HepG2 (cell line): ENCODE measurements at regions not wholly inside any gene's neighbourhood (a gene's known extent, or its start where the extent isn't known, plus 50 kb on each side); places are given as distances from the start of the nearest gene placed in this dataset.

ENCODE experiments used
- ATAC-seq: fragments of 200-7000 bp; cut with Tn5 transposase; 3 replicates; pipeline ENCODE4 v1.9.1; 2020; ENCODE audit warnings: mild to moderate bottlenecking, moderate library complexity
- BruUV-seq: library from RNA; stranded (reverse); fragments of 400-500 nt; replicated peaks from 2 replicates; lab custom pipeline; 2021; lab: Mats Ljungman, UMichigan
- CTCF ChIA-PET: fragments of 300-600 bp; formaldehyde crosslinking; extraction: SDS; loops from one replicate; lab custom pipeline; 2021; ENCODE audit warnings: low total read pairs, inconsistent platforms, low intra/inter-chr PET ratio; lab: Yijun Ruan, JAX
- POLR2A ChIA-PET: fragments of 350-600 bp; sonication (Branson Sonifier 250); formaldehyde crosslinking; loops from one replicate; lab custom pipeline; 2020; ENCODE audit warnings: antibody characterized with exemption, inconsistent platforms; lab: Yijun Ruan, JAX
- DNase-seq: peaks from one replicate; pipeline ENCODE4 v3.0.0-alpha.2; 2015; ENCODE audit warnings: low spot score
- FAIRE-seq: peaks from 3 replicates; lab custom pipeline; 2011; peaks lifted over from hg19 to GRCh38; lab: Jason Lieb, UNC
- H2AFZ ChIP-seq: one replicate; pipeline ENCODE4 v1.6.1; 2011; ENCODE audit warnings: low read length, inconsistent platforms
- H3K27ac ChIP-seq: fragments of 300-600 bp; 3 replicates; pipeline ENCODE4 v1.8.0; 2011; ENCODE audit warnings: mixed run types, mild to moderate bottlenecking, mixed read lengths, low read length, inconsistent platforms; ENCODE audit not compliant: insufficient read depth; ENCODE audit errors: extremely low read length
- H3K27me3 ChIP-seq, 2 experiments: fragments of 200-600 bp in 1 of 2; 2 replicates in 1 of 2; 3 replicates in 1 of 2; pipeline versions ENCODE4 v1.6.0 to v1.8.0; 2011; ENCODE audit warnings: low read length in 2 of 2, mild to moderate bottlenecking in 2 of 2, moderate library complexity in 2 of 2, inconsistent platforms in 1 of 2; ENCODE audit not compliant: insufficient read depth in 2 of 2, control insufficient read depth in 1 of 2
- H3K36me3 ChIP-seq, 2 experiments: fragments of 200-600 bp in 1 of 2; replicated peaks in 1 of 2; 2 replicates in 1 of 2; 3 replicates in 1 of 2; pipeline versions ENCODE4 v1.5.1 to v1.8.0; 2011; ENCODE audit warnings: low read length in 2 of 2, inconsistent platforms in 1 of 2; ENCODE audit not compliant: insufficient read depth in 2 of 2, control insufficient read depth in 1 of 2
- H3K4me1 ChIP-seq: 2 replicates; pipeline ENCODE4 v1.5.1; 2012; ENCODE audit warnings: low read length, inconsistent platforms; ENCODE audit not compliant: insufficient read depth
- H3K4me2 ChIP-seq: 2 replicates; pipeline ENCODE4 v1.6.0; 2011; ENCODE audit warnings: low read depth, low read length, inconsistent platforms
- H3K4me3 ChIP-seq, 3 experiments: fragments of 200-600 bp in 1 of 3; sonication (generic), shearing (Covaris generic) in 1 of 3; replicated peaks in 1 of 3; 2 replicates each; pipeline ENCODE4 v1.5.1; 2011 to 2016; ENCODE audit warnings: low read length in 3 of 3, inconsistent platforms in 2 of 3, low read depth in 2 of 3, mild to moderate bottlenecking in 2 of 3, control low read depth in 1 of 3, mixed read lengths in 1 of 3; ENCODE audit not compliant: insufficient read depth in 1 of 3
- H3K79me2 ChIP-seq: one replicate; pipeline ENCODE4 v1.6.1; 2011; ENCODE audit warnings: low read length, inconsistent platforms; ENCODE audit not compliant: insufficient read depth
- H3K9ac ChIP-seq: 2 replicates; pipeline ENCODE4 v1.6.0; 2011; ENCODE audit warnings: mild to moderate bottlenecking, low read depth, low read length, inconsistent platforms; ENCODE audit not compliant: insufficient read depth
- H3K9me3 ChIP-seq: 2 replicates; pipeline ENCODE4 v1.5.1; 2012; ENCODE audit warnings: mild to moderate bottlenecking, low read length
- H4K20me1 ChIP-seq: 2 replicates; pipeline ENCODE4 v1.6.0; 2011; ENCODE audit warnings: inconsistent platforms, mild to moderate bottlenecking, low read length, moderate library complexity; ENCODE audit not compliant: insufficient read depth
- KDM6A ChIP-seq: IDR thresholded peaks from 2 replicates; pipeline ENCODE4 v1.6.1; 2016; ENCODE audit warnings: low read depth
- MIER2 ChIP-seq: IDR thresholded peaks from 2 replicates; pipeline ENCODE4 v1.6.1; 2016; ENCODE audit warnings: missing biosample characterization, missing genetic modification reagents
- MTF1 ChIP-seq: sonication (generic); formaldehyde crosslinking; IDR thresholded peaks from 2 replicates; pipeline ENCODE4 v1.5.0; 2020; ENCODE audit warnings: missing genetic modification reagents
- NFATC3 ChIP-seq: sonication (generic); formaldehyde crosslinking; IDR thresholded peaks from 2 replicates; pipeline ENCODE4 v1.5.1; 2020; ENCODE audit warnings: mild to moderate bottlenecking, missing genetic modification reagents
- NR1H2 ChIP-seq: sonication (generic); formaldehyde crosslinking; IDR thresholded peaks from 2 replicates; pipeline ENCODE4 v1.8.1; 2022; ENCODE audit warnings: low read depth, missing genetic modification reagents, borderline replicate concordance
- NRL ChIP-seq: sonication (generic); formaldehyde crosslinking; IDR thresholded peaks from 2 replicates; pipeline ENCODE4 v1.5.0; 2020; ENCODE audit warnings: missing genetic modification reagents, mild to moderate bottlenecking, moderate library complexity, borderline replicate concordance
- POLR2AphosphoS2 ChIP-seq: IDR thresholded peaks from 2 replicates; pipeline ENCODE4 v1.6.1; 2011; ENCODE audit warnings: low read depth, low read length, improper control_type of control experiment
- ZFAT ChIP-seq: sonication (generic); formaldehyde crosslinking; conservative IDR thresholded peaks from 2 replicates; pipeline ENCODE4 v1.8.1; 2023; ENCODE audit warnings: missing genetic modification reagents, inconsistent platforms
- ZFP62 ChIP-seq: sonication (generic); formaldehyde crosslinking; IDR thresholded peaks from 2 replicates; pipeline ENCODE4 v1.4.0; 2020; ENCODE audit warnings: missing genetic modification reagents
- ZMYM4 ChIP-seq: sonication (generic); formaldehyde crosslinking; IDR thresholded peaks from 2 replicates; pipeline ENCODE4 v1.8.1; 2023; ENCODE audit warnings: mild to moderate bottlenecking, missing genetic modification reagents
- ZNF24 ChIP-seq: fragments of 450-650 bp; IDR thresholded peaks from 2 replicates; pipeline ENCODE4 v1.6.1; 2017; ENCODE audit warnings: antibody characterized with exemption, mild to moderate bottlenecking
- ZNF619 ChIP-seq: sonication (generic); formaldehyde crosslinking; IDR thresholded peaks from 2 replicates; pipeline ENCODE4 v1.4.0; 2020; ENCODE audit warnings: mild to moderate bottlenecking, missing genetic modification reagents
- ZNF670 ChIP-seq: sonication (generic); formaldehyde crosslinking; IDR thresholded peaks from 2 replicates; pipeline ENCODE4 v1.8.0; 2022; ENCODE audit warnings: mild to moderate bottlenecking, missing genetic modification reagents, borderline replicate concordance
- ZNF775 ChIP-seq: sonication (generic); formaldehyde crosslinking; IDR thresholded peaks from 2 replicates; pipeline ENCODE4 v1.4.0; 2020; ENCODE audit warnings: missing genetic modification reagents, mild to moderate bottlenecking, moderate library complexity, borderline replicate concordance
- WGBS: methylation state at CpG from one replicate; pipeline ENCODE4 v1.1.6; 2017; ENCODE audit warnings: low lambda C conversion rate; 5-methylcytosine and 5-hydroxymethylcytosine counted together
- in situ Hi-C: cut with HindIII; loops from 2 replicates; pipeline ENCODE4 v1.10.0; 2017; ENCODE audit warnings: low pct_unique_long_range_greater_than_20kb; ENCODE audit not compliant: extremely low pct_ligation_motif_present
- intact Hi-C: fragments of 100-400 bp; cut with micrococcal nuclease; formaldehyde crosslinking; loops from one replicate; pipeline ENCODE4 v1.10.0; 2022; ENCODE audit not compliant: unreplicated experiment
- TF ChIP-seq, protein P1 (sequence below): sonication (generic); formaldehyde crosslinking; IDR thresholded peaks from 2 replicates; pipeline ENCODE4 v1.5.0; 2020; ENCODE audit warnings: mild to moderate bottlenecking, missing genetic modification reagents, moderate library complexity
- TF ChIP-seq, protein P2 (sequence below), 2 experiments: sonication (generic) in 1 of 2; formaldehyde crosslinking in 1 of 2; IDR thresholded peaks; 2 replicates each; pipeline versions ENCODE4 v1.5.1 to v1.6.1; 2011 to 2020; ENCODE audit warnings: borderline replicate concordance in 1 of 2, low read depth in 1 of 2, low read length in 1 of 2, mild to moderate bottlenecking in 1 of 2, missing genetic modification reagents in 1 of 2, moderate library complexity in 1 of 2
- TF ChIP-seq, protein P3 (sequence below): sonication (generic); formaldehyde crosslinking; IDR thresholded peaks from 2 replicates; pipeline ENCODE4 v1.4.0; 2020; ENCODE audit warnings: missing genetic modification reagents

DNA sequence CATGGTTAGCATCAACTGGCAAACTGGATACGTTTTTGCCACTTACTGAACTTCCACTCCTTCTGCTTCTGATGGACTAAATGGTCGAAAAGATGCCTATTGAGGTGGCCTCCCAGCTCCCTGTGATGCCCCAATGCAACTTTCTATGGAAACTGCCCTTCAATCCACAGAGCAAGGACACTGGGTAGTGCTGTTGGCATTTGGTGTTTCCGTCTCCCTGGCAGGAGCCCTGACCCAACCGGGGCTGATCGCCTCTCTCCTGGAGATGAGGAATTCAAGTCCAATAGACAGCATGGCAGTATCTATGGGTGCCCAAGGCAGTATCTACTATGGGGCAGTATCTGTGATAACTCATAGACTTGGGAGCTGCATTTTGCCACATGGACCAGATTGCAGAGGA, 116.3 kb upstream of the IRX3 start:
- 47% methylated on average over 5 of the region's 5 CpGs for WGBS
- no peak for DNase-seq
- no peak for ATAC-seq
- no peak for FAIRE-seq
- intact Hi-C loops (no loop called here), in situ Hi-C loops (no loop called here)
- no peak overlapping the region for H3K4me2 ChIP-seq
- ChIA-PET POLR2A (no interaction called here), CTCF (no interaction called here)
- no peaks in the 10 kb centered on the region for H3K4me1 ChIP-seq
- peaks cover 0 to 20% of the 10 kb centered on the region in 2 experiments; a peak in 3 of 5 replicates for H3K27me3 ChIP-seq
- H3K9me3 ChIP-seq = no peaks in the 10 kb centered on the region
- no TSS peak for BruUV-seq
- H3K27ac ChIP-seq = no peak overlapping the region
- H4K20me1 ChIP-seq = no peaks in the 10 kb centered on the region
- H2AFZ ChIP-seq = no peak overlapping the region
- no peak overlapping the region for H3K4me3 ChIP-seq
- H3K79me2 ChIP-seq = no peaks in the 10 kb centered on the region
- H3K9ac ChIP-seq = no peak overlapping the region
- H3K36me3 ChIP-seq = no peaks in the 10 kb centered on the region
- TF ChIP-seq ZNF775 (CRISPR knock-in tag) (no peak), ZMYM4 (CRISPR knock-in tag) (no peak), POLR2AphosphoS2 (no peak), ZNF24 (no peak), ZNF670 (CRISPR knock-in tag) (no peak), MTF1 (CRISPR knock-in tag) (no peak), ZFAT (CRISPR knock-in tag) (no peak), NFATC3 (CRISPR knock-in tag) (no peak), KDM6A (no peak), NRL (CRISPR knock-in tag) (no peak), MIER2 (CRISPR knock-in tag) (no peak), ZFP62 (CRISPR knock-in tag) (no peak), ZNF619 (no peak), NR1H2 (no peak)
- TF ChIP-seq, protein P1, sequence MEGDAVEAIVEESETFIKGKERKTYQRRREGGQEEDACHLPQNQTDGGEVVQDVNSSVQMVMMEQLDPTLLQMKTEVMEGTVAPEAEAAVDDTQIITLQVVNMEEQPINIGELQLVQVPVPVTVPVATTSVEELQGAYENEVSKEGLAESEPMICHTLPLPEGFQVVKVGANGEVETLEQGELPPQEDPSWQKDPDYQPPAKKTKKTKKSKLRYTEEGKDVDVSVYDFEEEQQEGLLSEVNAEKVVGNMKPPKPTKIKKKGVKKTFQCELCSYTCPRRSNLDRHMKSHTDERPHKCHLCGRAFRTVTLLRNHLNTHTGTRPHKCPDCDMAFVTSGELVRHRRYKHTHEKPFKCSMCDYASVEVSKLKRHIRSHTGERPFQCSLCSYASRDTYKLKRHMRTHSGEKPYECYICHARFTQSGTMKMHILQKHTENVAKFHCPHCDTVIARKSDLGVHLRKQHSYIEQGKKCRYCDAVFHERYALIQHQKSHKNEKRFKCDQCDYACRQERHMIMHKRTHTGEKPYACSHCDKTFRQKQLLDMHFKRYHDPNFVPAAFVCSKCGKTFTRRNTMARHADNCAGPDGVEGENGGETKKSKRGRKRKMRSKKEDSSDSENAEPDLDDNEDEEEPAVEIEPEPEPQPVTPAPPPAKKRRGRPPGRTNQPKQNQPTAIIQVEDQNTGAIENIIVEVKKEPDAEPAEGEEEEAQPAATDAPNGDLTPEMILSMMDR (CRISPR knock-in tag) = no peak
- TF ChIP-seq, protein P2, sequence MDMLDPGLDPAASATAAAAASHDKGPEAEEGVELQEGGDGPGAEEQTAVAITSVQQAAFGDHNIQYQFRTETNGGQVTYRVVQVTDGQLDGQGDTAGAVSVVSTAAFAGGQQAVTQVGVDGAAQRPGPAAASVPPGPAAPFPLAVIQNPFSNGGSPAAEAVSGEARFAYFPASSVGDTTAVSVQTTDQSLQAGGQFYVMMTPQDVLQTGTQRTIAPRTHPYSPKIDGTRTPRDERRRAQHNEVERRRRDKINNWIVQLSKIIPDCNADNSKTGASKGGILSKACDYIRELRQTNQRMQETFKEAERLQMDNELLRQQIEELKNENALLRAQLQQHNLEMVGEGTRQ (IDR thresholded peaks at IDR 0.05; ENCODE audit: low read depth, low read length) = no peak
- TF ChIP-seq, protein P2 (CRISPR knock-in tag; IDR thresholded peaks at IDR 0.05; ENCODE audit: borderline replicate concordance) = no peak
- TF ChIP-seq, protein P3, sequence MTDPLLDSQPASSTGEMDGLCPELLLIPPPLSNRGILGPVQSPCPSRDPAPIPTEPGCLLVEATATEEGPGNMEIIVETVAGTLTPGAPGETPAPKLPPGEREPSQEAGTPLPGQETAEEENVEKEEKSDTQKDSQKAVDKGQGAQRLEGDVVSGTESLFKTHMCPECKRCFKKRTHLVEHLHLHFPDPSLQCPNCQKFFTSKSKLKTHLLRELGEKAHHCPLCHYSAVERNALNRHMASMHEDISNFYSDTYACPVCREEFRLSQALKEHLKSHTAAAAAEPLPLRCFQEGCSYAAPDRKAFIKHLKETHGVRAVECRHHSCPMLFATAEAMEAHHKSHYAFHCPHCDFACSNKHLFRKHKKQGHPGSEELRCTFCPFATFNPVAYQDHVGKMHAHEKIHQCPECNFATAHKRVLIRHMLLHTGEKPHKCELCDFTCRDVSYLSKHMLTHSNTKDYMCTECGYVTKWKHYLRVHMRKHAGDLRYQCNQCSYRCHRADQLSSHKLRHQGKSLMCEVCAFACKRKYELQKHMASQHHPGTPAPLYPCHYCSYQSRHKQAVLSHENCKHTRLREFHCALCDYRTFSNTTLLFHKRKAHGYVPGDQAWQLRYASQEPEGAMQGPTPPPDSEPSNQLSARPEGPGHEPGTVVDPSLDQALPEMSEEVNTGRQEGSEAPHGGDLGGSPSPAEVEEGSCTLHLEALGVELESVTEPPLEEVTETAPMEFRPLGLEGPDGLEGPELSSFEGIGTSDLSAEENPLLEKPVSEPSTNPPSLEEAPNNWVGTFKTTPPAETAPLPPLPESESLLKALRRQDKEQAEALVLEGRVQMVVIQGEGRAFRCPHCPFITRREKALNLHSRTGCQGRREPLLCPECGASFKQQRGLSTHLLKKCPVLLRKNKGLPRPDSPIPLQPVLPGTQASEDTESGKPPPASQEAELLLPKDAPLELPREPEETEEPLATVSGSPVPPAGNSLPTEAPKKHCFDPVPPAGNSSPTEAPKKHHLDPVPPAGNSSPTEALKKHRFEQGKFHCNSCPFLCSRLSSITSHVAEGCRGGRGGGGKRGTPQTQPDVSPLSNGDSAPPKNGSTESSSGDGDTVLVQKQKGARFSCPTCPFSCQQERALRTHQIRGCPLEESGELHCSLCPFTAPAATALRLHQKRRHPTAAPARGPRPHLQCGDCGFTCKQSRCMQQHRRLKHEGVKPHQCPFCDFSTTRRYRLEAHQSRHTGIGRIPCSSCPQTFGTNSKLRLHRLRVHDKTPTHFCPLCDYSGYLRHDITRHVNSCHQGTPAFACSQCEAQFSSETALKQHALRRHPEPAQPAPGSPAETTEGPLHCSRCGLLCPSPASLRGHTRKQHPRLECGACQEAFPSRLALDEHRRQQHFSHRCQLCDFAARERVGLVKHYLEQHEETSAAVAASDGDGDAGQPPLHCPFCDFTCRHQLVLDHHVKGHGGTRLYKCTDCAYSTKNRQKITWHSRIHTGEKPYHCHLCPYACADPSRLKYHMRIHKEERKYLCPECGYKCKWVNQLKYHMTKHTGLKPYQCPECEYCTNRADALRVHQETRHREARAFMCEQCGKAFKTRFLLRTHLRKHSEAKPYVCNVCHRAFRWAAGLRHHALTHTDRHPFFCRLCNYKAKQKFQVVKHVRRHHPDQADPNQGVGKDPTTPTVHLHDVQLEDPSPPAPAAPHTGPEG (CRISPR knock-in tag) = no peak
